SK-N-SH treated with all-trans-retinoic acid at 6 μM for 48 hours (cell line): ENCODE measurements at regions not wholly inside any gene's neighbourhood (a gene's known extent, or its start where the extent isn't known, plus 50 kb on each side); places are given as distances from the start of the nearest gene placed in this dataset.

Experiments used
- ATAC-seq: fragments of 200-7000 bp; cut with Tn5 transposase; 3 replicates; pipeline ENCODE4 v1.9.1; 2020; ENCODE audit warnings: mild to moderate bottlenecking, moderate library complexity
- ARNTL ChIP-seq: fragments of 450-650 bp; formaldehyde crosslinking; IDR thresholded peaks from 2 replicates; pipeline ENCODE4 v1.5.0; 2020; ENCODE audit warnings: low read depth, mild to moderate bottlenecking, moderate library complexity, borderline replicate concordance
- CSDC2 ChIP-seq: fragments of 250-450 bp; sonication (Bioruptor Pico); IDR thresholded peaks from 2 replicates; pipeline ENCODE4 v1.5.0; 2020; ENCODE audit warnings: mild to moderate bottlenecking, moderate library complexity
- CSRNP3 ChIP-seq: fragments of 250-450 bp; sonication (Bioruptor Pico); IDR thresholded peaks from 2 replicates; pipeline ENCODE4 v1.5.1; 2021; ENCODE audit warnings: mild to moderate bottlenecking, moderate library complexity
- ESRRG ChIP-seq: fragments of 250-450 bp; sonication (Bioruptor Pico); IDR thresholded peaks from 2 replicates; pipeline ENCODE4 v1.6.1; 2021; ENCODE audit warnings: mild to moderate bottlenecking
- GLIS3 ChIP-seq: fragments of 250-450 bp; sonication (Bioruptor Pico); IDR thresholded peaks from 2 replicates; pipeline ENCODE4 v1.5.0; 2020; ENCODE audit warnings: mild to moderate bottlenecking, moderate library complexity
- ISL1 ChIP-seq: fragments of 250-450 bp; sonication (Bioruptor Pico); IDR thresholded peaks from 2 replicates; pipeline ENCODE4 v2.1.2; 2022; ENCODE audit warnings: mild to moderate bottlenecking, moderate library complexity
- PATZ1 ChIP-seq: fragments of 250-450 bp; sonication (Bioruptor Pico); IDR thresholded peaks from 2 replicates; pipeline ENCODE4 v1.8.0; 2020; ENCODE audit warnings: mild to moderate bottlenecking, moderate library complexity, borderline replicate concordance
- POU6F1 ChIP-seq: fragments of 250-450 bp; sonication (Bioruptor Pico); IDR thresholded peaks from 2 replicates; pipeline ENCODE4 v1.8.0; 2021; ENCODE audit warnings: low read depth, mild to moderate bottlenecking, moderate library complexity, borderline replicate concordance
- PPARA ChIP-seq: fragments of 250-450 bp; sonication (Bioruptor Pico); IDR thresholded peaks from 2 replicates; pipeline ENCODE4 v1.5.0; 2020; ENCODE audit warnings: mild to moderate bottlenecking, borderline replicate concordance
- RARB ChIP-seq: fragments of 250-450 bp; sonication (Bioruptor Pico); IDR thresholded peaks from 2 replicates; pipeline ENCODE4 v1.8.0; 2021; ENCODE audit warnings: mild to moderate bottlenecking, moderate library complexity
- SNAI2 ChIP-seq: fragments of 250-450 bp; sonication (Bioruptor Pico); IDR thresholded peaks from 2 replicates; pipeline ENCODE4 v1.5.0; 2020; ENCODE audit warnings: mild to moderate bottlenecking, moderate library complexity
- TCF4 ChIP-seq: fragments of 250-450 bp; sonication (Bioruptor Pico); IDR thresholded peaks from 2 replicates; pipeline ENCODE4 v1.8.0; 2021; ENCODE audit warnings: mild to moderate bottlenecking, moderate library complexity, borderline replicate concordance
- TSHZ2 ChIP-seq: fragments of 250-450 bp; sonication (Bioruptor Pico); IDR thresholded peaks from 2 replicates; pipeline ENCODE4 v1.5.0; 2020; ENCODE audit warnings: mild to moderate bottlenecking, moderate library complexity
- ZC3H10 ChIP-seq: fragments of 250-450 bp; sonication (Bioruptor Pico); IDR thresholded peaks from 2 replicates; pipeline ENCODE4 v1.5.1; 2021; ENCODE audit warnings: mild to moderate bottlenecking, moderate library complexity
- ZFP3 ChIP-seq: fragments of 250-450 bp; sonication (Bioruptor Pico); IDR thresholded peaks from 2 replicates; pipeline ENCODE4 v1.5.0; 2020; ENCODE audit warnings: mild to moderate bottlenecking, moderate library complexity
- ZNF565 ChIP-seq: fragments of 450-650 bp; formaldehyde crosslinking; conservative IDR thresholded peaks from 2 replicates; pipeline ENCODE4 v1.5.0; 2020; ENCODE audit warnings: low read depth, mild to moderate bottlenecking, moderate library complexity
- ZNF70 ChIP-seq: fragments of 450-650 bp; formaldehyde crosslinking; IDR thresholded peaks from 2 replicates; pipeline ENCODE4 v1.5.0; 2020; ENCODE audit warnings: mild to moderate bottlenecking, moderate library complexity

- ATAC-seq = no peak
- TF ChIP-seq RARB = no peak
- TF ChIP-seq ESRRG (CRISPR knock-in tag) = no peak
- TF ChIP-seq ZNF70 (CRISPR knock-in tag) = no peak
- no peak for TF ChIP-seq ZC3H10 (CRISPR knock-in tag)
- no peak for TF ChIP-seq ZNF565 (CRISPR knock-in tag)
- no peak for TF ChIP-seq PPARA (CRISPR knock-in tag)
- TF ChIP-seq SNAI2 = no peak
- no peak for TF ChIP-seq ZFP3 (CRISPR knock-in tag)
- TF ChIP-seq ARNTL (CRISPR knock-in tag) = no peak
- no peak for TF ChIP-seq ISL1 (CRISPR knock-in tag)
- TF ChIP-seq PATZ1 (CRISPR knock-in tag) = no peak
These were observed 185.9 kb downstream of the TRIM27 start for GRCh38 chr6:28737750-28738395.

GRCh38 chr6:28738396-28738765, 185.4 kb downstream of the TRIM27 start:
- TF ChIP-seq CSDC2 (CRISPR knock-in tag) (no peak), TCF4 (CRISPR knock-in tag) (no peak), ARNTL (CRISPR knock-in tag) (no peak), PATZ1 (CRISPR knock-in tag) (no peak), ESRRG (CRISPR knock-in tag) (no peak), POU6F1 (CRISPR knock-in tag) (no peak), GLIS3 (CRISPR knock-in tag) (no peak), ISL1 (CRISPR knock-in tag) (no peak), ZFP3 (CRISPR knock-in tag) (no peak)
- peak; percentile 29 for ATAC-seq

- ATAC-seq = no peak
- TF ChIP-seq GLIS3 (CRISPR knock-in tag) (no peak), ZNF70 (CRISPR knock-in tag) (no peak), TSHZ2 (CRISPR knock-in tag) (no peak), CSRNP3 (CRISPR knock-in tag) (no peak), ZC3H10 (CRISPR knock-in tag) (no peak)
These were observed 182.4 kb downstream of the TRIM27 start for GRCh38 chr6:28741363-28741762.
